ENCODE measurements at regions not wholly inside any gene's neighbourhood (a gene's known extent, or its start where the extent isn't known, plus 50 kb on each side); places are given as distances from the start of the nearest gene placed in this dataset.

- in situ Hi-C loops (cut with HindIII; ENCODE audit: low pct_ligation_motif_present, low sequenced_read_pairs): no loop called here
- DNase-seq: no peak
- Histone ChIP-seq H3K4me3 (ENCODE audit: low read depth, low read length) (no peak overlapping the region), H3K36me3 (replicated peaks) (no peaks in the 10 kb centered on the region), H3K27ac (no peak overlapping the region), H3K27me3 (replicated peaks) (no peaks in the 10 kb centered on the region)
- no peak for TF ChIP-seq CTCF (IDR thresholded peaks at IDR 0.05; ENCODE audit: low read depth, low read length, missing control alignments)
Observed at GRCh38 chr2:120583121-120583520, 152.5 kb upstream of the GLI2 start.

DNA sequence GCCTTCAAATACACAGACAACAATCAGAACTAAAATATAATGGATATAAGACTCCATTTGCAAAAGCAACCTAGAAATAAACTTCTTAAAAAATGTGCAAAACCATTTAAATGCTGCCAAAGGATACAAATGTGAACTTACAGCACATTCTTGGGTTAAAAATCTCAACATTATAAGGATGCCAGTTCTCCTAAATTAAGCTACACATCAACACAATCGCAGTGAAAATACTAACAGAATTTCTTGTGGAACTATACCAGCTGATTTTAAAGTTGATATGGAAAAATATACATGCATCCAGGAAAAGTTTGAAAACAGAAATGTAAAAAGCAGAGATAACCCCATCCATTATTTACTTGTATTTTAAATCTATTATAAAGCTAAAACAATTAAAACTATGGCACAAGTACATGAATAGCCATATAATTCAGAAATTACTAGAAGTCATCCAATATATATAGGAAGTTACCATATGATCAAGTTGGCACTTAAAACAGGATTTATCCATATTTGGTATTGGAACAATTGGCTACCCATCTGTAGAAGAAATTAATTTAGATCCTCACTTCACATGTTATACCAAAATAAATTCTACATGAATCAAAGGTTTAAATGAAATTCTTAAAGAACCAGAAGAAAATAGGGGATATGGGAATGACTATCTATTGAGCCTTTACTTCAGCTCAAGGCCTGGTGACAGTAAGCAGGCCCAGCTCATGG is 151.7 kb upstream of the GLI2 start:
- TF ChIP-seq CTCF (IDR thresholded peaks at IDR 0.05; ENCODE audit: low read depth, low read length, missing control alignments): no peak
- Histone ChIP-seq H3K36me3 (replicated peaks) (no peaks in the 10 kb centered on the region), H3K27ac (no peak overlapping the region), H3K27me3 (replicated peaks) (no peaks in the 10 kb centered on the region), H3K4me3 (ENCODE audit: low read depth, low read length) (no peak overlapping the region)
- no peak for DNase-seq
- in situ Hi-C loops (cut with HindIII; ENCODE audit: low pct_ligation_motif_present, low sequenced_read_pairs): no loop called here

DNA sequence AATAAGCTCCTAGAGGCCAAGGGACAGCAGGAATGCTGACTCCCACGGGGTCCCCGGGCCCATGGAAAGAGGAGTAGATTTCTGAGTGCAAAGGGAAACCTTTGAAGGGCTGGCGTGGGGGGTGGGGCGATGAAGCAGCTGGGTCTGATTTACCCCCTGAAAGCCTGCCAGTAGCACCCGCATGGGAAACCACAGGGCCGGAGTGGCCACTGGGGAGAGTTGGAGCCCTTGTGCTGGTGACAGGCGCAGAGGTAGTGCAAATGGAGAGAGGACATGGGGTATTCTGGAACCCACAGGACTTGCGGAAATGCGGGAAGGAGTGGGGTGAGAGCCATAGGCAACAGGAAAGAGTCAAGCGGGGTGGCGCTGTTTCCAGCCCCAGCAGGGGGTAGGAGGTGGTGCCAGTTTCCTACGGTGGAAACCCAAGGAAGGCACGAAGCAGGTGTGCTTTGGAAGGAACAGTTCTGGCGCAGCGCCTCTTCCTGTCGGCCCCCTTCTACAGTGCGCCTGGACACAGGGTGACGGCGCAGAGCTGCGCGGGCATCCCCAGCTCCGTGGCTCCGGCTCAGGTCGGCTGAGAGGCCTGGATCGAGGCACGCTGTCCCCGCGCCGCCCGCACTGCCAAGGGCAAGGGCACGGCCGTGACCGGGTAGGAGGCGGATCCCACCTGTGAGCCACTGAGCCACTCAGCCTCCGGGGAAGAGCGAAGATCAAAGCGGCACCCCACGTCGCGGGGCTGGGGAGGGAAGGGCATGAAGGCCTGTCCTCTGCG is 149.0 kb upstream of the GLI2 start:
- in situ Hi-C loops (cut with HindIII; ENCODE audit: low pct_ligation_motif_present, low sequenced_read_pairs): no loop called here
- Histone ChIP-seq H3K27ac (no peak overlapping the region), H3K4me3 (ENCODE audit: low read depth, low read length) (peak overlapping the region; percentile 34), H3K36me3 (replicated peaks) (no peaks in the 10 kb centered on the region), H3K27me3 (replicated peaks) (no peaks in the 10 kb centered on the region)
- peak; percentile 3 for TF ChIP-seq CTCF (IDR thresholded peaks at IDR 0.05; ENCODE audit: low read depth, low read length, missing control alignments)
- no peak for DNase-seq

GRCh38 chr2:120587279-120587996 is 148.2 kb upstream of the GLI2 start:
- Histone ChIP-seq H3K27me3 (replicated peaks) (no peaks in the 10 kb centered on the region), H3K27ac (no peak overlapping the region), H3K36me3 (replicated peaks) (no peaks in the 10 kb centered on the region), H3K4me3 (ENCODE audit: low read depth, low read length) (peak overlapping the region; percentile 34)
- TF ChIP-seq CTCF (IDR thresholded peaks at IDR 0.05; ENCODE audit: low read depth, low read length, missing control alignments): no peak
- no peak for DNase-seq
- in situ Hi-C loops (cut with HindIII; ENCODE audit: low pct_ligation_motif_present, low sequenced_read_pairs): no loop called here

- in situ Hi-C loops (cut with HindIII; ENCODE audit: low pct_ligation_motif_present, low sequenced_read_pairs): no loop called here
- no peak for DNase-seq
- TF ChIP-seq CTCF (IDR thresholded peaks at IDR 0.05; ENCODE audit: low read depth, low read length, missing control alignments): no peak
Observed at GRCh38 chr2:120587997-120588336, 147.7 kb upstream of the GLI2 start.

More at GRCh38 chr2:120587997-120588336, 147.7 kb upstream of the GLI2 start:
- Histone ChIP-seq H3K27me3 (replicated peaks) (no peaks in the 10 kb centered on the region), H3K36me3 (replicated peaks) (no peaks in the 10 kb centered on the region), H3K27ac (no peak overlapping the region), H3K4me3 (ENCODE audit: low read depth, low read length) (no peak overlapping the region)
